GM19240 (cell line): ENCODE measurements at regions not wholly inside any gene's neighbourhood (a gene's known extent, or its start where the extent isn't known, plus 50 kb on each side); places are given as distances from the start of the nearest gene placed in this dataset.

ENCODE experiments used
- DNase-seq: peaks from one replicate; pipeline ENCODE4 v3.0.0; 2011; ENCODE audit warnings: low spot score; ENCODE audit not compliant: insufficient read length

GRCh38 chr2:194182888-194183287 lies 1474.1 kb upstream of the SLC39A10 start:
- DNase-seq, result no peak

- DNase-seq, result no peak
These were observed 1480.9 kb upstream of the SLC39A10 start for GRCh38 chr2:194176134-194176533.

DNA sequence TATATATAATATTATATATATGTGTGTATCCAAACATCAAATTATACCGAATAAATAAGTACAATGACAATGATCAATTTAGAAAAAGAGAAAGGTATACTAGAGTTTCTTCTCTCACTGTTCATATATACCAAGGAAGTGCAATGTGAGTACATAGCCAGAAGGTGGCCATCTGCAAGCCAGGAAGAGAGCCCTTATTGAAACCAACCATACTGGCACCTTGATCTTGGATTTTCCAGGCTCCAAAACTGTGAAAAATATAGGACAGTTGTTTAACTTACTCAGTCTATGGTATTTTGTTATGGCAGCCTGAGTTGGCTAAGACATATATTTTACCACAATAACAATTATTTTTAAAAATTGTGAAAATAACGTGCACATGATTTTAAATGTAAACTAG lies 1490.2 kb upstream of the SLC39A10 start:
- no peak for DNase-seq

GRCh38 chr2:194155431-194155830 lies 1501.6 kb upstream of the SLC39A10 start:
- no peak for DNase-seq

DNA sequence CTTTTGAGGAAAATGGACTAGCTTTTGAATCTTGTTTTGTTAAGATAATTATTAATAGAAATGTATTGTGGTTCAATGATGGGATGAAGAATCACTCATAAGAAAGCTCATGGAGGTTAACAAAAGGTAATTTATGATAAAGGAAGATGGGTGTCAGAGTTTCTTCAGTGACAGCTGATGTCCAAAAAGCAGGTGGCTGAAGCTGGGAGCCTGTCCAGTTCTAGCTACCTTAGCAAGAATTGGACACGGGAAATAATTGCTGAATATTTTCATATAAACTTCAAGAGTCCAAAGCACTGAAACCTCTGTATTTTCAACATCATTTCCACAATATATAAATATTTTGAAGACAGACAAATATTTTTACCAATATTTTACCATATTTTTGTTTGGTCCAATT lies 1505.8 kb upstream of the SLC39A10 start:
- no peak for DNase-seq

DNA sequence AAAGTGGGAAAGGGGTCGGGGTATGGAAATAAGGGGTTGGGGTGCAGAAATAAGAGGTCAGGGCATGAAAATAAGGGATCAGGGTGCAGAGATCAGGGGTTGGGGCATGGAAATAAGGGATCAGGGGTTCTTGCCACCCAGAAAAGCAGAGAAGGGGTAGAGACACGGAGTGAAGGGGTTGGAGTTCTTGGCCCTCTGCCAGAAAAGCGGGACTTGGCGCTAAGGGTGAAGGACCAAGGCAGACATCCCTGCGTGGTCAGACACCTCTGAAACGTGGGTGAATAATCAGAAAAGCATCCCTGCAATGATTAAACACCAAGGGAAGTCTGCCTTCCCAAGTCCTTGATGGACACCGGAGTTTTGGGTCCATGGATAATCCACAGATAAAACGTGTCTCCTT lies 1521.6 kb upstream of the SLC39A10 start:
- DNase-seq, result no peak

DNA sequence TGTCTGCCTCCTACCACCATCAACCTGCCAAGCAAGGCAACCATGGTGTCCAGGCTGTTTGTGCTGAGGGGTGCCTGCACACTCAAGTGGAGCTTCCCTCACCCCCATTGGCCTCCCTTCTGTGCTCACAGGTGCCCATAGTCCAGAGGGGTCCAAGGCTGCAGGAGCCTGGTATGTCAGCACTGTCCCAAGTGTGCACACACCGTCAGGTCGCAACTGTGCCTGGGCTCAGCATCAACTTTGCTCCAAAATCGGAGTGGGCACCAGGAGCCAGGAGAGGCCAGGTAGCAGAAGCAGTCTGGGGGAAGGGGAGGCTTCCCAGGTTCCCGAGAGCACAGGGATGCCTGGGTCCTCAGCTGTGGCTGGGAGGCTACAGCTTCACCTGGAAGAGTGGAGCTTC lies 1528.2 kb upstream of the SLC39A10 start:
- DNase-seq, result no peak

- DNase-seq, result no peak
These were observed 1530.6 kb upstream of the SLC39A10 start for GRCh38 chr2:194126418-194126817.

DNA sequence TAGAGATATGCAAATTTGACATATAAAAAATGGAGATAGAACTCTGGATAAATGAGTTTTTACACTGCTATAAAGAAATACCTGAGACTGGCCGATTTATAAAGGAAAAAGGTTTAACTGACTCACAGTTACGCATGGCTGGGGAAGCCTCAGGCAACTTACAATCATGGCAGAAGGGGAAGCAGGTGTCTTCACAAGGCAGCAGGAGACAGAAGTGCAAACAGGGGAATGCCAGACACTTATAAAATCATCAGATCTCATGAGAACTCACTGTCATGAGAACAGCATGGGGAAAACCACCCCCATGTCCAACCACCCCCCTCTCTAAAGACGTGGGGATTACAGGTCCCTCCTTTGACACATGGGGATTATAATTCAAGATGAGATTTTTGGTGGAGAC lies 1540.2 kb upstream of the SLC39A10 start:
- DNase-seq, result no peak

DNA sequence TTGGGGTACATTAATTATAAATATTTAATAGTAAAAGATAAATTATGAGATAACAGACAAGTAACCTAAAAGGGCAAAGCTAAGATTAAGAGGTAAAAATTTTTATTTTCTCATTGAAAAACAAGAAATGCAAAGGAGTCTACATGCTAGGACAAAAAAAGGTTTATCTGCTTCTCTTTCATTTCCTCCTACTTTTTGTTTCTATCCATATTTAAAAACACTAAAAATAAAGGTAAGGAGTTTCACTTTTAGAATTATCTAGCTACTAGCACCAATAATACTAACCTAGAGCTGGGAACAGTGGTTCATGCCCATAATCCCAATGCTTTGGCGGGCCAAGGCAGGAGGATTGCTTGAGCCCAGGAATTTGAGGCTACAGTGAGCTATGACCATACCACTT lies 1551.7 kb upstream of the SLC39A10 start:
- no peak for DNase-seq

GRCh38 chr2:194104687-194105086 lies 1552.3 kb upstream of the SLC39A10 start:
- no peak for DNase-seq

DNA sequence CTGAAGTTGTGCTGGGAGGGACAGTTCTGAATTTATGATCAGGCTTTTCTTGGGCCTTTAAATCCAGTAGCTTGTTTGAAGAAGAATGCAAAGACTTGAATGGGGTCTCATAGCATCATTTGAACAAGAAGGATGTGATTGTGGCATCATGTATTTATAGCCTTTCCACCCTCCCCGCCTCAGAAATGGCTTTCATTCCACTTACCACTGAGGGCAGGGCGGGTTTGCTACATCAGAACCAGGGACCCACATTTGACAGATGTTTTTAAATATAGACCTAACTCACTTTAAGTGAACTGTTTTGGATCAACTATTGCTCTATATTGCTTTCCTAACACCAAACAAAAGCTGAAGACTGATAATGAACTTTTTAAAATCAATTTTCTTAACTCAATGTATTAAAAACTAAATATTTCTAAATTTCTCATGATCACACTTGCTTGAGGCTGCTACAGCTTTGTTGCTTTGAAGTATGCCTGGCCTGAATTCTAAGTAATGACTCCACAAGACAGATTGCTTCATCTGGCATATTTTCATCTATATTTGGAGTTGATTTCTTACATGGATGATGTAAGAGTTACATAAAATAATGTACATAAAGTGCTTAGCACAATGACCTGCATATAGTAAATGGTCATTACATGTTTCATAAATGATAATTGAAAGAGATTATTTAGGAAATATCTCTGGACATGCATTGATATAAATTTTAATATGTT lies 1552.9 kb upstream of the SLC39A10 start:
- no peak for DNase-seq

DNA sequence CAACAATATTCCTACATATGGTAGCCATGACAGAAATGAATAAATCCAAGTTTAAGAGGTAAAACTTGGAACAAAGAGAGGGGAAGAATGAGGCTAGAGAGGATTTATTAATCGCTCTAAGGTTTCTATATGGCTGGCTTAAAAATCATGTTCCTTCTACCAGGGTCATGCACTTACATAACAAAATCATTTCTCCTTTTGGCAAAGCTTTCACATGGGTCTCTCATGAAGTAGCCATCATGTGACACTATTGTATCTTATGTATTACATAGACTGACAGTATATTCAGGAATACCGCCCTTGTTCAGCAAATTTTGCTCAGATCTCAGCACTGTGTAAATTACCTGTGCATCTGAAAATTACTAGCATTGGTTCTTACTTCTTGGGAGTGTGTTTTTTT lies 1554.5 kb upstream of the SLC39A10 start:
- DNase-seq, result no peak

DNA sequence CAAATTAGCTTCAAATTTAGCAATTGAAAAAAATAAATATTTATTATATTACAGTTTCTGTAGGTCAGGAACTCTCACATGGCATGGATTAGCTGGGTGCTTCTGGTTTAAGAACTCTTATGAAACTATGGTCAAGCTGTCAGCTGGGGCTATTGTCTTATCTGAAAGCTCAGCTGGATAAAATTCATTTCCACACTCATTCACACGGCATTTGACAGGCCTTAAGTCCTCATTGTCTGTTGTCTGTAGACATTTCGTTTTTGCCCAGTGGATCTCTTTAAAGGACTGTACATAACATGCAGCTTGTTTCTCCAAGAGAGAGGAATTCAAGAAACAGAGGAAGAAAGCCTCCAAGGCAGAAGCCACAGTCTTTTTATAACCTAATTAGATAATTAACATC lies 1556.8 kb upstream of the SLC39A10 start:
- no peak for DNase-seq

DNA sequence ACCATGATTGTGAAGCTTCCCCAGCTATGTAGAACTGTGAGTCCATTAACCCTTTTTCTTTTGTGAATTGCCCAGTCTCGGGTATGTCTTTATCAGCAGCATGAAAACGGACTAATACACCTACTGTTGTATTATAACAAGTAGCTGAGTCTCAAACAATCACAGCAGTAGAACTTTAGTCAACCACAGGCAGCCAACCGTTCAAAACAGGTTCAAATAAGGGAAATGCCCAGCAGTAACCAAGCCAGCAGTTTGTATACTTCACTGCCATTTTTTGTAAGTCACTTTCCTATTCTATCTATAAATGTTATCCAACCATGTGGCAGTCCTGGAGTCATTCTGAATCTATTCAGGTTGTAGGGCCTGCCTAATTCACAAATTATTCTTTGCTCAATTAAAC lies 1560.6 kb upstream of the SLC39A10 start:
- DNase-seq, result no peak

DNA sequence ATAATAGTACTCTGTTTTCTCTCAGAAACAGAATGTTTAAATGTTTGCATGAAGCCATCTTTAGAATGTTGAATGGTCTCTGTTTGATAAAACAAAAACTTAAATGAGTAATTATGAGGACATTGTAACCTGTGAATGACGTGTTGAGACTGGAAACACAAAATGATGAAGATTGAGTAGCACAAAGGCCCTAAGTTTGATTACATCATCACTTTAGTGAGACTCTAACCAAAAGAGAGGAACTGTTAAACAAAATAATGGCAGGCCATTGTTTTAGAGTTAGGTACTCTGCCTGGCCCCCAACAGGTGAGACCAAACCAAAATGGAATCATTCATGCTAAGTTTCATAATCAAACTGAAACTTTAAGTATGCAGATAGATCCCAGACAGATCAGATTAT lies 1561.7 kb upstream of the SLC39A10 start:
- no peak for DNase-seq

GRCh38 chr2:194090251-194090905 lies 1566.6 kb upstream of the SLC39A10 start:
- DNase-seq, result no peak

GRCh38 chr2:194087089-194087958 lies 1569.7 kb upstream of the SLC39A10 start:
- no peak for DNase-seq

GRCh38 chr2:194086129-194086528 lies 1570.9 kb upstream of the SLC39A10 start:
- DNase-seq, result no peak

GRCh38 chr2:194079989-194080388 lies 1577.0 kb upstream of the SLC39A10 start:
- no peak for DNase-seq

DNA sequence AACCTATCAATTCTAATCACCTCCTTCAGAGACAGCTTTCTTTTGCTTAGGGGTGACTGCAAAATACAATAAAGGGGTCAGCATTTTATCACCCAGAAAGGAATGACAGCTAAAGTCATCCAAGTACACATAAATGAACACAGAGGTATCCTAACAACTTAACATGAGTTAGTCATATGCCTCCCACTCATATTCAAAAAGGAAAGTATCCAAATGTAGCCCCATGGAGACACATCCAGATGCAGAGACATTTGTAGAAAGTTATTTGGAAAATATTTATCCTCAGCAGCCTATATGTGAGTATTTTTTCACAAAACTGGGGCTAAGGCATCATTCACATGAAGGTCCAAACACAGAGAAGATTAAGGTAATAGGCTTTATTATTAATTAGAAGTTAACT lies 1579.7 kb upstream of the SLC39A10 start:
- no peak for DNase-seq

DNA sequence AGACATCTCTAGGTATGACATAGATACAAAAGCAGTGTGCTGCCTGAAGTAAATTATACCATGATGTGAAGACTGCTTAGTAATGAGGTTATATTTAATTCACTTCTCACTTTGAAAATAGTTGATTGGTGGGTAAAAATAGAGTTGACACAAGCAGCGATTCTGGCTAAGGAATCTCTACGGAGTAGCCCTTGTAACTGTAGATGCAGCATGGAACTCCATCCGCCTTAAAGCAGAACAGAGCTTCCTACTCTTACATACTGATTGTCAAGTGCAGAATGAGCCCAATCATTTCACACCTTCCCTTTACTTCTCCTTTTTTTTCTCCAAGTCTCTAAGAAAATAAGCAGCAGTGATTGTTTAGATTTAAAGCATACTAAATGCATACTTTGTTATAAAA lies 1594.6 kb upstream of the SLC39A10 start:
- no peak for DNase-seq
